GM12891 (cell line): ENCODE measurements at regions not wholly inside any gene's neighbourhood (a gene's known extent, or its start where the extent isn't known, plus 50 kb on each side); places are given as distances from the start of the nearest gene placed in this dataset.

Experiments used
- DNase-seq: peaks from one replicate; pipeline ENCODE4 v3.0.0; 2011; ENCODE audit warnings: low spot score; ENCODE audit not compliant: insufficient read length
- FAIRE-seq: peaks from 2 replicates; lab custom pipeline; 2011; peaks lifted over from hg19 to GRCh38; lab: Jason Lieb, UNC
- PAX5 ChIP-seq: IDR thresholded peaks from 2 replicates; pipeline ENCODE4 v1.6.1; 2011; ENCODE audit warnings: low read length, moderate library complexity, mild to moderate bottlenecking; ENCODE audit not compliant: insufficient read depth, severe bottlenecking
- POLR2A ChIP-seq: IDR thresholded peaks from 2 replicates; pipeline ENCODE4 v1.6.1; 2011; ENCODE audit warnings: low read depth, low read length, control low read depth
- POLR2AphosphoS5 ChIP-seq: IDR thresholded peaks from 2 replicates; pipeline ENCODE4 v1.6.1; 2011; ENCODE audit warnings: low read depth, low read length, control low read depth
- POU2F2 ChIP-seq: IDR thresholded peaks from 2 replicates; pipeline ENCODE4 v1.6.1; 2011; ENCODE audit warnings: low read depth, mild to moderate bottlenecking, control low read depth, low read length, moderate library complexity
- SPI1 ChIP-seq: IDR thresholded peaks from 2 replicates; pipeline ENCODE4 v1.6.1; 2011; ENCODE audit warnings: low read depth, low read length, control low read depth
- TAF1 ChIP-seq: IDR thresholded peaks from 2 replicates; pipeline ENCODE4 v1.6.1; 2011; ENCODE audit warnings: low read depth, low read length, control low read depth

DNA sequence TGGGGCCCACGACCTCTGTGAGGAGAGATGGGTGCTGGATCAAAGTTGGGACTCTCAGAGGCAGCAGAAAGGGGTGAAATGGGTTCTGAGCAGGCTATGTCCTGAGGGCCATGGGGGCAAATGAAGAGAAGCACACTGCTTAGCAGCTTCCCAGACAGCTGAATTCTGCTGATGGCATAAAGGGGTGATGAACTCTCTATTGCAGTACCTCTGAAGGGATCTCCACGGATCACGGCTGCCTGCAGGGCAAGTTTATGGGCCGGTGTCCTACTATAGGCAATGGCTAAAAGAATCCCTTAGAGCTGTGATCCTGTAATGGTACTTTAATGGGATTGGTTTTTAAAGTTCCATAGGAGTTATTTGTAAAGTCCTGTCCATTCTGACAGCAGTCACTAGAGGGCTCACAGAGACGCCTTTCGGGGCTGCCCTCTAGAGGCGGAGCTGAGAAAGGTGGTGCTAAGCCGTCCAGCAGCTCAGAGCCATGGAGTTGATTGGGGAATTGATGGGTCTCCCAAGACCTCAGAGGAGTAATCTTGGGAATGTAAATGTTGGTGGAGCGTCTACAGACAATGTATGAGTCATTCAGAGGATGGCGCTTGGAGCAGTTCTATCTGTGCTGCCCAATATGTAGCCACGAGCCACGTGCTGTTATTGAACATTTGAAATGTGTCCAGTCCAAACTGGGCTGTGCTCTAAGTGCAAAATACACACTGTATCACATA is 287.3 kb downstream of the COG6 start:
- DNase-seq (peak; percentile 27), FAIRE-seq (no peak)
- no peak for TF ChIP-seq POU2F2

- DNase-seq: no peak
- no peak for TF ChIP-seq PAX5
- no peak for TF ChIP-seq SPI1
- TF ChIP-seq TAF1: no peak
- FAIRE-seq: no peak
Measured at GRCh38 chr13:39943711-39944110, 288.2 kb downstream of the COG6 start.

DNA sequence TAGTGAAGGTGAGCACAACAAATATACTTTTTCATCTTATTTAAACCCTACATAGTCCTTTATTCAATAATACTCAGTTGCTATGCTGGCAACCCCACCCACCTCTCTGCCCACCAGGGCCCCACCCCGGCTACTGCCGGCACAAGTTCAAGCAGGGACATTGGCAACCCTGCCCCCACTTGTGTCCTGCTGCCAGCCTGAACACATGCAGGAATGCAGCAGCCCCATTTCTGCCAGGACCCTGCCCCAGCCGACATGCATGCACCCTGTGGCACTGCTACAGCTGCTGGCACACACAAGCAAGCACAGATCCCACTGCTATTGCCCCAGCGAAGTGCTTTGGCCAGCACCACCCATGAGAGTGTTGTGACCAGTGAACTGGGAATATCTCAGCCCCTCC is 289.8 kb downstream of the COG6 start:
- DNase-seq (no peak), FAIRE-seq (no peak)
- TF ChIP-seq POLR2AphosphoS5 (no peak), SPI1 (no peak), PAX5 (no peak), POLR2A (no peak), TAF1 (no peak), POU2F2 (no peak)

DNA sequence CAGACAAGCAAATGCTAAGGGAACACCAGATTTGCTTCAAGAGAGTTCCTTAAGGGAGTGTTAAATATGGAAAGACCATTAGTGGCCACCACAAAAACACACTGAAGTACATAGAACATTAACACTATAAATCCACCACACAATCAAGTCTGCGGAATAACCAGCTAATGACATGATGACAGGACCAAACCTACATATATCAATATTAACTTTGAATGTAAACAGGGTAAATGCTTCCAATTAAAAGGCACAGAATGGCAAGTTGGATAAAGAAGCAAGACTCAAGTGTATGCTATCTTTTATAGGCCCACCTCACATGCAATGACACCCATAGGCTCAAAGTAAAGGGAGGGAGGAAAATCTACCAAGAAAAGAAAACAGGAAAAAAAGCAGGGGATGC is 291.3 kb downstream of the COG6 start:
- TF ChIP-seq POLR2A (no peak), TAF1 (no peak), POU2F2 (no peak), SPI1 (no peak), POLR2AphosphoS5 (no peak), PAX5 (no peak)
- DNase-seq: no peak
- FAIRE-seq: no peak

DNA sequence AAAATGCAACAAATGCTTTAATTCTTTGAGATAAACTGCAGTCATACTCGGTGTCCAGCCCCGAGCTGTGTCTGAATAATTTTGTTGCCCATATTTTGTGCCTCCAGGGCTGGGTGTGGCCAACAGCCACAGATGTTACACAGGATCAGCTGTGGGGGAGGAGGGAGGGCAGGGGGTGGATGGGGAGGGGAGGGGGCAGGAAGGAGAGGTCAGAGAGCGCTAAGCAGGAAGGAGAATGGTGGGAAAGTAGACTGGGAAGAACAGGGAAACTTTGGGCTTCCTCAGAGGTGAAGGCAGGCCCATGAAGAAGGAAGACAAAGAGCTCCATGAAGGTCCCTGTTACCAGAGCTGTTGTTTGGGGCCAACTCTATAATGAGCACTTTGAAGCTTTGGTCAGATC is 295.8 kb downstream of the COG6 start:
- DNase-seq (no peak), FAIRE-seq (no peak)
- TF ChIP-seq POLR2A (no peak), TAF1 (no peak), SPI1 (no peak), POU2F2 (no peak), POLR2AphosphoS5 (no peak), PAX5 (no peak)

GRCh38 chr13:39952249-39953233 is 297.1 kb downstream of the COG6 start:
- TF ChIP-seq POU2F2: no peak
- no peak for TF ChIP-seq SPI1
- no peak for TF ChIP-seq POLR2A
- TF ChIP-seq PAX5: no peak
- TF ChIP-seq POLR2AphosphoS5: no peak
- TF ChIP-seq TAF1: no peak
- DNase-seq (no peak), FAIRE-seq (no peak)

DNA sequence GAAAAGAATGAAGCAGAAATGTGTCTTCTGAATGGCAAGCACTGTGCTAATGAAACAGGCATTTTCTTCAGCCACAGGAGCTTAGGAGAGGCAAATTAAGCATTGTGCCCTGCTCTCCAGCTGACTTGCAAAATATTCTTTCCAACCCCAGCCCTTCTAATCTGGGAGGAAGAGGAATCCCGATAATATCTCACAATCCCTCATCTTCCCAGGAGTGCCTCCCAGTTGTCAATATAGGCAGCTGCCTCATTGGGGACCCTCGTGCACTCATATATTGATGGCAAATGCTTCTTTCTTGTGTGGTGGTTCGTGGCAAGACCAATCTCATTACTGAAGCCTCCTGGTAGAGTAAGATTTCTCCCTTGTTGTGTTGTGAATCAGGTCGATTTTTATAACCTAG is 299.0 kb downstream of the COG6 start:
- DNase-seq (no peak), FAIRE-seq (no peak)
- no peak for TF ChIP-seq POLR2A
- TF ChIP-seq TAF1: no peak
- TF ChIP-seq SPI1: no peak
- no peak for TF ChIP-seq PAX5
- TF ChIP-seq POU2F2: no peak

DNA sequence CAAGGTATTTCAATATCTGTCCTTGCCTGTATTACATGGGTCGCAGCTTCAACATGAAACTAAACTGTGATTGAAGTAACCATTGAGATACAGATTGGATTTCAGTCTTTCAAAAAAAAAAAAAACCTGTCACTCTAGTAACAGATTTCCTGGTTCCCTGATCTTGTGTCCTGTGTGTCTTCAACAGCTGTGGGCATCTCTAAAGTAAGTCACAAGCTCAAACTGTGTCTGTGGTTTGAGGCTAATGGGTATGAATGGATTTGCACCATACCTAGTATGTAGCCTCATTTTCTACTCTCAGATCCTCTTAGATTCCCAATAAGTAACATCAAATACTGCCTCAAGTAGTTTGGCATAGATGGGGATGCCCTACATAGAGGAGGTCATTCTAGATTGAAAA is 300.1 kb downstream of the COG6 start:
- TF ChIP-seq POU2F2 (no peak), POLR2AphosphoS5 (no peak), TAF1 (no peak), PAX5 (no peak), SPI1 (no peak), POLR2A (no peak)
- DNase-seq (no peak), FAIRE-seq (no peak)

GRCh38 chr13:39956036-39956435 is 300.6 kb downstream of the COG6 start:
- no peak for TF ChIP-seq POLR2A
- TF ChIP-seq POLR2AphosphoS5: no peak
- no peak for TF ChIP-seq TAF1
- no peak for TF ChIP-seq SPI1
- TF ChIP-seq POU2F2: no peak
- no peak for TF ChIP-seq PAX5
- FAIRE-seq: no peak
- no peak for DNase-seq

- DNase-seq: no peak
- TF ChIP-seq TAF1: no peak
- TF ChIP-seq PAX5: no peak
- no peak for TF ChIP-seq POLR2AphosphoS5
- no peak for TF ChIP-seq POU2F2
- no peak for TF ChIP-seq POLR2A
- TF ChIP-seq SPI1: no peak
- no peak for FAIRE-seq
Measured at GRCh38 chr13:39957868-39958677, 302.6 kb downstream of the COG6 start.
